Skin of body (tissue), 1 donor: ENCODE measurements at regions not wholly inside any gene's neighbourhood (a gene's known extent, or its start where the extent isn't known, plus 50 kb on each side); places are given as distances from the start of the nearest gene placed in this dataset.

Experiments used
- DNase-seq: peaks from one replicate; lab custom pipeline; 2025; lab: John Stamatoyannopoulos, UW

DNA sequence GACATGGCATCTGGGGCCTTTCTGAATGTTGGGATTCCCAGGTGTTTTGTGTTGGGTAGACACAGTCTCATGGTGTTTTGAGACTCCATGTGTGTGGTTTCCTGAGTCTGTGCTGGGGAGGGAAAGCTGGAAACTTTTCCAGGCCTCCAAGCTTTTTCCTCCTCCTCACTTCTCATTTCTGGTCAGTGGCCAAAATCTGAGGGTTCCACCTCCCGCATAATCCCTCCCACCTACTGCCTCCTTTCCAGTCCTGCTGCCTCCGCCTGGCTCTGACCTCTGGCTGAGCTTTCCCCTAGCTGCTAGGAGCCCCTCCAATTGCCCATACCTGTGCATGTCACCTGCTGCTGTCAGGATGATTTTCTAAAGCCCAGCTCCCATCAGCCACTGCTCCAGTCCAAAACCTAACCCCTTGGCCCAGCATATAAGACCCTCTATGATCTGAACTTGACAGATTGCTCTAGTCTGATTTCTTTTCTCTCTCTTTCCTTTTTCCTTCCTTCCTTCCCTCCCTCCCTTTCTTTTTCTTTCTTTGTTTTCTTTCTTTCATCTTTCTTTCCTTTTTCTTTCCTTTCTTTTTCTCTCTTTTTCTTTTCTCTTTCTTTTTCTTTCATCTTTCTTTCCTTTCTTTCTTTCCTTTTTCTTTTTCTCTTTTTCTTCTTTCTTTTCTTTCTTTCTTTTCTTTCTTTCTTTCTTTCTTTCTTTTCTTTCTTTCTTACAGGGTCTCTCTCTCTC, 51.4 kb upstream of the NECTIN1 start:
- DNase-seq, result no peak

DNA sequence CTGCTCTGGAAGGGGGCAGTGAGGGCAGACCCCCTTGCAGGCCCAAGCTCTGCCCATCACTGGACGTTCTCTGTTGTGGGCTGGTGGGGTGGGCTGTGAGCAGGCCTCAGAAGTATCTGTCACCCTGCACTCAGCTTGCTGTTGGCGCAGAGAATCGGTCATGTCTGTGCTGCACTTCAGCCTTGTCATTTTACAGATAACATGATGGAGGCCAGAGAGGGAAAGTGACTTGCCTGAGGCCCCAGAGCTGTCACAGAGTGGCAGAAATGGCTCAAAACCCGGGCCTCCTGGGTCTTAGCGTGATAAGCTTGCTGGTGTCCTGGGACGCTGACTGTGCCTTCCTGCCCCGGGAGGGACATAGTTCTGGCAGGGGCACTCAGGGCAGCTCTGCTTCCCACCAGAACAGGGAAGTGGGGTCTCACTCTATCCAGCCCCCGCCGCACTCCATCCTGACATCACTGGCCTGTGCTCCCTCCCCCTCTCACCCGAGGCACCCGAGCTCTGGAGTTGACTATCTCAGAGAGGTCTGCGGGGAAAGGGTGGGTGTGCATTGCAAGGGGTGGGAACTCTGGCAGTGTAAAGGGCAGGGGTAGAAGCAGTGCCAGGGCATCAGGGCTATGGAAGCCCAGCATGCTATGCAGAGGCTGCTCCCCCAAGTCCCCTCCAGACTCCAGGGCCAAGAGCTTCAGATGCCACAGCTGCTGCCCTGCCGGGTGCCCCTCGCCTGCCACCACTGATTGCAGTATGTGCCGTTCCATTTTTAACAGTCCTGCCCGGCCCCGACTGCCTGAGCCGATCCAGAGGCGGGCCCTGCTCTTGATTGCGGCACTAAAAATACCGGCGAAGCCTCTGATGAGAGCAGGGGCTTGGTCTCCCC, 50.4 kb upstream of the NECTIN1 start:
- DNase-seq, result no peak
